K562 (cell line): ENCODE measurements at regions not wholly inside any gene's neighbourhood (a gene's known extent, or its start where the extent isn't known, plus 50 kb on each side); places are given as distances from the start of the nearest gene placed in this dataset.
"Not testable (repeated sequence)": the region's sequence is repeated elsewhere in the genome, so short reads cannot be mapped to it uniquely, and the experiment has no call there.

Source experiments
- ARHGAP35 ChIP-seq: fragments of 450-650 bp; IDR thresholded peaks from 2 replicates; pipeline ENCODE4 v1.6.1; 2018; ENCODE audit not compliant: partially characterized antibody
- HMG20B ChIP-seq: fragments of 250-450 bp; sonication (Bioruptor Pico); IDR thresholded peaks from 2 replicates; pipeline ENCODE4 v1.5.0; 2021; ENCODE audit warnings: mild to moderate bottlenecking
- SMC3 ChIP-seq: conservative IDR thresholded peaks from 2 replicates; pipeline ENCODE4 v1.6.1; 2011; ENCODE audit warnings: low read depth, low read length, improper control_type of control experiment; ENCODE audit not compliant: insufficient read depth

GRCh38 chr6:22140736-22141135 is 156.1 kb downstream of the PRL start:
- TF ChIP-seq SMC3; ARHGAP35; HMG20B (CRISPR knock-in tag): not testable (repeated sequence)
